Ascending aorta (tissue), 2 donors: ENCODE measurements at regions not wholly inside any gene's neighbourhood (a gene's known extent, or its start where the extent isn't known, plus 50 kb on each side); places are given as distances from the start of the nearest gene placed in this dataset.

ENCODE experiments used
- DNase-seq, 2 donors: peaks; one replicate each; pipeline ENCODE4 v3.0.0-alpha.2; 2019; ENCODE audit warnings: low spot score in 2 of 2
- H3K27ac ChIP-seq, 2 donors: fragments of 200-600 bp; sonication (generic); one replicate each; pipeline ENCODE4 v1.5.1; 2016 to 2017; ENCODE audit warnings: mild to moderate bottlenecking in 1 of 2
- H3K27me3 ChIP-seq: fragments of 200-600 bp; sonication (generic); one replicate; pipeline ENCODE4 v1.5.1; 2017
- H3K36me3 ChIP-seq, 2 donors: fragments of 200-600 bp; sonication (generic); one replicate each; pipeline ENCODE4 v1.5.1; 2016
- H3K4me1 ChIP-seq, 2 donors: fragments of 200-600 bp; sonication (generic); one replicate each; pipeline ENCODE4 v1.5.1; 2016 to 2017; ENCODE audit warnings: mild to moderate bottlenecking in 1 of 2
- H3K4me3 ChIP-seq, 2 donors: fragments of 200-600 bp; sonication (generic); one replicate each; pipeline ENCODE4 v1.5.1; 2016 to 2017; ENCODE audit warnings: mild to moderate bottlenecking in 1 of 2
- H3K9me3 ChIP-seq, 2 donors: fragments of 200-600 bp; sonication (generic); one replicate each; pipeline ENCODE4 v1.5.1; 2016
- CTCF ChIP-seq, 3 experiments: fragments of 200-600 bp in 2 of 3; fragments of 450-650 bp in 1 of 3; sonication (generic) in 2 of 3; IDR thresholded peaks; one replicate each; pipeline ENCODE4 v1.5.1; 2016 to 2019; ENCODE audit warnings: antibody characterized with exemption in 3 of 3, mild to moderate bottlenecking in 1 of 3, moderate library complexity in 1 of 3
- intact Hi-C: fragments of 100-400 bp; cut with DNase I; formaldehyde crosslinking; loops from one replicate; pipeline ENCODE4 v1.15.1; 2023

- Histone ChIP-seq H3K27me3 (no peaks in the 10 kb centered on the region), H3K4me3 (no peak overlapping the region), H3K27ac (no peak overlapping the region), H3K4me1 (no peaks in the 10 kb centered on the region), H3K36me3 (no peaks in the 10 kb centered on the region), H3K9me3 (no peaks in the 10 kb centered on the region)
- intact Hi-C loops = no loop called here
- no peak for DNase-seq
- no peak for TF ChIP-seq CTCF (IDR thresholded peaks at IDR 0.05)
Observed at GRCh38 chr3:82790307-82791097, 1029.1 kb upstream of the GBE1 start.

GRCh38 chr3:82783194-82783593 lies 1021.7 kb upstream of the GBE1 start:
- no peak for DNase-seq
- H3K9me3 ChIP-seq = no peaks in the 10 kb centered on the region
- no peak overlapping the region for H3K27ac ChIP-seq
- no peaks in the 10 kb centered on the region for H3K27me3 ChIP-seq
- no peaks in the 10 kb centered on the region for H3K36me3 ChIP-seq
- H3K4me3 ChIP-seq = no peak overlapping the region
- no peaks in the 10 kb centered on the region for H3K4me1 ChIP-seq
- intact Hi-C loops = no loop called here
- no peak for TF ChIP-seq CTCF (IDR thresholded peaks at IDR 0.05)

- no peak for DNase-seq
- intact Hi-C loops = no loop called here
Observed at GRCh38 chr3:82773207-82773606, 1011.8 kb upstream of the GBE1 start.

GRCh38 chr3:82764521-82764920 lies 1003.1 kb upstream of the GBE1 start:
- Histone ChIP-seq H3K27ac (no peak overlapping the region), H3K36me3 (no peaks in the 10 kb centered on the region), H3K4me3 (no peak overlapping the region), H3K4me1 (no peaks in the 10 kb centered on the region), H3K9me3 (no peaks in the 10 kb centered on the region), H3K27me3 (no peaks in the 10 kb centered on the region)
- no peak for DNase-seq
- intact Hi-C loops = no loop called here
- no peak for TF ChIP-seq CTCF (IDR thresholded peaks at IDR 0.05)

More at GRCh38 chr3:82773207-82773606, 1011.8 kb upstream of the GBE1 start:
- H3K9me3 ChIP-seq = no peaks in the 10 kb centered on the region
- no peak for TF ChIP-seq CTCF (IDR thresholded peaks at IDR 0.05)
- H3K4me1 ChIP-seq = no peaks in the 10 kb centered on the region
- H3K27me3 ChIP-seq = no peaks in the 10 kb centered on the region
- no peak overlapping the region for H3K27ac ChIP-seq
- H3K4me3 ChIP-seq = no peak overlapping the region
- no peaks in the 10 kb centered on the region for H3K36me3 ChIP-seq

- H3K27me3 ChIP-seq = no peaks in the 10 kb centered on the region
- no peak for DNase-seq
- TF ChIP-seq CTCF (IDR thresholded peaks at IDR 0.05) = no peak
- no peaks in the 10 kb centered on the region for H3K4me1 ChIP-seq
- no peaks in the 10 kb centered on the region for H3K36me3 ChIP-seq
- intact Hi-C loops = no loop called here
- no peak overlapping the region for H3K27ac ChIP-seq
- H3K9me3 ChIP-seq = no peaks in the 10 kb centered on the region
- H3K4me3 ChIP-seq = no peak overlapping the region
Observed at GRCh38 chr3:82761858-82762257, 1000.4 kb upstream of the GBE1 start.
